Tibial artery (tissue), 4 donors: ENCODE measurements at regions not wholly inside any gene's neighbourhood (a gene's known extent, or its start where the extent isn't known, plus 50 kb on each side); places are given as distances from the start of the nearest gene placed in this dataset.

ENCODE experiments used
- DNase-seq, 2 donors: peaks; one replicate each; pipeline ENCODE4 v3.0.0-alpha.2; 2019
- H3K27ac ChIP-seq, 2 donors: fragments of 200-600 bp; sonication (generic) in 1 of 2; 1 replicate in 1 of 2; 2 replicates in 1 of 2; pipeline ENCODE4 v1.5.1; 2018 to 2019; ENCODE audit warnings: mild to moderate bottlenecking in 1 of 2
- H3K27me3 ChIP-seq, 2 donors: fragments of 200-600 bp; sonication (generic) in 1 of 2; one replicate each; pipeline versions ENCODE4 v1.5.1 to v1.6.0; 2016 to 2019
- H3K36me3 ChIP-seq, 3 donors: fragments of 200-600 bp; sonication (generic) in 2 of 3; one replicate each; pipeline ENCODE4 v1.5.1; 2016 to 2019; ENCODE audit warnings: mild to moderate bottlenecking in 2 of 3
- H3K4me1 ChIP-seq, 4 donors: fragments of 200-600 bp; sonication (generic) in 2 of 4; 1 replicate in 3 of 4; 2 replicates in 1 of 4; pipeline ENCODE4 v1.5.1; 2016 to 2019
- H3K4me3 ChIP-seq, 2 donors: fragments of 200-600 bp; sonication (generic) in 1 of 2; 1 replicate in 1 of 2; 2 replicates in 1 of 2; pipeline ENCODE4 v1.5.1; 2018 to 2019; ENCODE audit warnings: mild to moderate bottlenecking in 2 of 2
- H3K9me3 ChIP-seq, 3 donors: fragments of 200-600 bp; sonication (generic) in 1 of 3; one replicate each; pipeline ENCODE4 v1.5.1; 2016 to 2019
- intact Hi-C: fragments of 100-400 bp; cut with DNase I; formaldehyde crosslinking; loops from one replicate; pipeline ENCODE4 v1.15.0; 2023; ENCODE audit warnings: low total_unique reads
- TF ChIP-seq, protein P1 (sequence below), 2 experiments: fragments of 200-600 bp in 1 of 2; fragments of 450-650 bp in 1 of 2; IDR thresholded peaks; one replicate each; pipeline ENCODE4 v1.5.1; 2017 to 2019; ENCODE audit warnings: antibody characterized with exemption in 2 of 2, mild to moderate bottlenecking in 1 of 2, moderate library complexity in 1 of 2

DNA sequence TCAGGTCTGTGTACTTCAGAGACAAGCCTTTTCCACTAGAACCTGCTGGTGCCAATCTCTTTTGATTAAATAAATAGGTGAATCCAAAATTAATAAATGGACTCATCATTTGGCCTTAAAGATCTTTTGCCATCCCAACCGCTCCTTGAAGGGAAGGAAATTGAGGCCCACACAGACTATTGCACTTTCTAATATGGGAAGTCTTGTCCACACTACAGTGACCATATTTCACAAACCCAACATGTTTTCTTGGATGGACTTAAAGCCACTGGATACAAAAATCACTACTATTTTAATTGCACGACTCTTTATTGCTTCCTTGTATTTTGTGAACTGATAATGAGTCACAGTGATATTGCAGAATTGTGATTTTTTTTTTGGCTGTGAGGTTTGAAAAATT, 135.0 kb downstream of the DIRAS2 start:
- H3K27me3 ChIP-seq = no peaks in the 10 kb centered on the region
- no peaks in the 10 kb centered on the region for H3K36me3 ChIP-seq
- H3K9me3 ChIP-seq = no peaks in the 10 kb centered on the region
- intact Hi-C loops = no loop called here
- no peaks in the 10 kb centered on the region for H3K4me1 ChIP-seq
- no peak for DNase-seq
- H3K27ac ChIP-seq = no peak overlapping the region
- H3K4me3 ChIP-seq = no peak overlapping the region
- TF ChIP-seq, protein P1, sequence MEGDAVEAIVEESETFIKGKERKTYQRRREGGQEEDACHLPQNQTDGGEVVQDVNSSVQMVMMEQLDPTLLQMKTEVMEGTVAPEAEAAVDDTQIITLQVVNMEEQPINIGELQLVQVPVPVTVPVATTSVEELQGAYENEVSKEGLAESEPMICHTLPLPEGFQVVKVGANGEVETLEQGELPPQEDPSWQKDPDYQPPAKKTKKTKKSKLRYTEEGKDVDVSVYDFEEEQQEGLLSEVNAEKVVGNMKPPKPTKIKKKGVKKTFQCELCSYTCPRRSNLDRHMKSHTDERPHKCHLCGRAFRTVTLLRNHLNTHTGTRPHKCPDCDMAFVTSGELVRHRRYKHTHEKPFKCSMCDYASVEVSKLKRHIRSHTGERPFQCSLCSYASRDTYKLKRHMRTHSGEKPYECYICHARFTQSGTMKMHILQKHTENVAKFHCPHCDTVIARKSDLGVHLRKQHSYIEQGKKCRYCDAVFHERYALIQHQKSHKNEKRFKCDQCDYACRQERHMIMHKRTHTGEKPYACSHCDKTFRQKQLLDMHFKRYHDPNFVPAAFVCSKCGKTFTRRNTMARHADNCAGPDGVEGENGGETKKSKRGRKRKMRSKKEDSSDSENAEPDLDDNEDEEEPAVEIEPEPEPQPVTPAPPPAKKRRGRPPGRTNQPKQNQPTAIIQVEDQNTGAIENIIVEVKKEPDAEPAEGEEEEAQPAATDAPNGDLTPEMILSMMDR (IDR thresholded peaks at IDR 0.05) = no peak

DNA sequence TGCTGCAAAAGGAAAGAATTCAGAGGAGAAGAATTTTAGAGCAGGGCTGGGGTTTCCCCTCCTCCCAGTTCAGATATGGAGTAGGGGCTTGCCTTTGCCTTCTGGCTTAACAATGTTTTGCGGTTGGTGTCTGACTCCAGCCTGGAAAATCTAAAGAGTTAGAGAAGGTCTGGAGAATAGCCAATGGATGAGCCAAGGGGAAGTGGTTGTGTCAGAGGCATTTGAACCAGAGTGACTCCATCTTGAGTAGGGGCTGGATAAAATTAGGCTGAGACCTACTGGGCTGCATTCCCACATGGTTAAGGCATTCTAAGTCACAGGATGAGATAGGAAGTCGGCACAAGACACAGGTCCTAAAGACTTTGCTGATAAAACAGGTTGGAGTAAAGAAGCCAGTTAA, 133.7 kb downstream of the DIRAS2 start:
- Histone ChIP-seq H3K27ac (no peak overlapping the region), H3K4me1 (no peaks in the 10 kb centered on the region), H3K27me3 (no peaks in the 10 kb centered on the region), H3K4me3 (no peak overlapping the region), H3K9me3 (no peaks in the 10 kb centered on the region), H3K36me3 (no peaks in the 10 kb centered on the region)
- no peak for DNase-seq
- intact Hi-C loops = no loop called here
- TF ChIP-seq, protein P1 (IDR thresholded peaks at IDR 0.05) = no peak

GRCh38 chr9:90511711-90512110, 130.9 kb downstream of the DIRAS2 start:
- intact Hi-C loops = no loop called here
- H3K9me3 ChIP-seq = no peaks in the 10 kb centered on the region
- TF ChIP-seq, protein P1 (IDR thresholded peaks at IDR 0.05) = no peak
- no peak overlapping the region for H3K27ac ChIP-seq
- H3K36me3 ChIP-seq = no peaks in the 10 kb centered on the region
- no peak for DNase-seq
- H3K4me1 ChIP-seq = no peaks in the 10 kb centered on the region
- no peak overlapping the region for H3K4me3 ChIP-seq
- no peaks in the 10 kb centered on the region for H3K27me3 ChIP-seq

DNA sequence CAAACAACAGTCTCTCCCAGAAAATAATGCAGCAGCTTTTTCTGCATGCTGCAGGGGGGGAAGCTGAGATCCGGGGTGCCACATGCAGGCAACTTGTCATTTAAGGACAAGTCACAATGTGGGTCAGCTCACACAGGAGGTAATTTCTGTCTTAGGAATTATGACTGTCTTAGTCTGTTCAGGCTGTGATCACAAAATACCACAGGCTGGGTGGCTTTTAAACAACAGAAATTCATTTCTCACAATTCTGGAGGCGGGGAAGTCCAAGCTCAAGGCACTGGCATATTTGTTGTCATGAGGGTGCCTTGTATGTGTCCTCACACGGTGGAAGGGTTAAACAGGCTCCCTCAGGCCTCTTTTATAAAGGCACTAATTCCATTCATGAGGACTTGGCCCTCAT, 127.7 kb downstream of the DIRAS2 start:
- Histone ChIP-seq H3K4me3 (no peak overlapping the region), H3K36me3 (no peaks in the 10 kb centered on the region), H3K9me3 (no peaks in the 10 kb centered on the region), H3K27ac (no peak overlapping the region), H3K4me1 (no peaks in the 10 kb centered on the region), H3K27me3 (no peaks in the 10 kb centered on the region)
- DNase-seq = no peak
- intact Hi-C loops = no loop called here
- TF ChIP-seq, protein P1 (IDR thresholded peaks at IDR 0.05) = no peak

DNA sequence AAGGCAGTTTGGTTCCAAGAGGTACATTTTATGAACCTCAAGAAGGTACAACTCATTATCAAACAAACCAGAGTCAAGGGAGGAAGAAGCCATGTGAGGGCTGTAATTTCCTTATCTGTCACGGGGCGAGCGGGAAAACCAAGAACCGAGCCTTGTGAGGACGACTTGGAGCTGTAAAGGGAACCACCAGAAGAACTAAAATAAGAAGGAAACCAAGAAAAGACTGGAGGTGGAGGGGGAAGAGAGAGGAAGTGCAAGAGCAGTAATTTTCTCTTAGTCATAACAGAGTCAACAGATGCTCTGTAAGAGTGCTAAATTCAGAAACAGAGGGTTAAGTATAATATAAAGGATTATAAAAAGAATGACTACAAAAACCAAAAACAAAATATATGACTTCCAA, 127.1 kb downstream of the DIRAS2 start:
- Histone ChIP-seq H3K27me3 (no peaks in the 10 kb centered on the region), H3K36me3 (no peaks in the 10 kb centered on the region), H3K4me1 (no peaks in the 10 kb centered on the region), H3K4me3 (no peak overlapping the region), H3K9me3 (no peaks in the 10 kb centered on the region), H3K27ac (no peak overlapping the region)
- intact Hi-C loops = no loop called here
- no peak for DNase-seq
- TF ChIP-seq, protein P1 (IDR thresholded peaks at IDR 0.05) = no peak

- Histone ChIP-seq H3K4me1 (no peaks in the 10 kb centered on the region), H3K27me3 (no peaks in the 10 kb centered on the region), H3K36me3 (no peaks in the 10 kb centered on the region), H3K9me3 (no peaks in the 10 kb centered on the region), H3K27ac (no peak overlapping the region), H3K4me3 (no peak overlapping the region)
- intact Hi-C loops = no loop called here
- DNase-seq = no peak
- TF ChIP-seq, protein P1 (IDR thresholded peaks at IDR 0.05) = no peak
Observed at GRCh38 chr9:90517103-90517502, 125.5 kb downstream of the DIRAS2 start.
